ENCODE measurements at regions not wholly inside any gene's neighbourhood (a gene's known extent, or its start where the extent isn't known, plus 50 kb on each side); places are given as distances from the start of the nearest gene placed in this dataset.
"Not testable (repeated sequence)": the region's sequence is repeated elsewhere in the genome, so short reads cannot be mapped to it uniquely, and the experiment has no call there.

DNA sequence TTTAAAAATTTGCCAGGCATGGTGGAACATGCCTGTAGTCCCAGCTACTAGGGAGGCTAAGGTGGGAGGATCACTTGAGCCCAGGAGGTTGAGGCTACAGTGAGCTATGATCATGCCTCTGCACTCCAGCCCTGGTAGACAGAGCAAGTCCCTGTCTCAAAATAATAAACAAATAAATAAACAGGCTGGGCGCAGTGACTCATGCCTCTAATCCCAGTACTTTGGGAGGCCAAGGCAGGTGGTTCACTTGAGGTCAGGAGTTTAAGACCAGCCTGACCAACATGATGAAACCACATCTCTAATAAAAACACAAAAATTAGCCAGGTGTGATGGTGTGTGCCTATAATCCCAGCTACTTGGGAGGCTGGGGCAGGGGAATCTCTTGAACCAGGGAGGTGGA is 183.0 kb downstream of the SKIDA1 start:
- TF ChIP-seq CTCF (IDR thresholded peaks at IDR 0.05 in 2 of 3, conservative IDR thresholded peaks at IDR 0.05 in 1 of 3; ENCODE audit: control insufficient read depth in 2 of 3, extremely low read depth in 1 of 3, insufficient read depth in 1 of 3, low read depth in 3 of 3, low read length in 3 of 3); CEBPB (IDR thresholded peaks at IDR 0.05; ENCODE audit: borderline replicate concordance in 1 of 2, low read depth in 2 of 2, low read length in 2 of 2); EP300 (IDR thresholded peaks at IDR 0.05; ENCODE audit: borderline replicate concordance in 1 of 2, control insufficient read depth in 1 of 2, low read depth in 2 of 2, low read length in 2 of 2); ZZZ3 (IDR thresholded peaks at IDR 0.05; ENCODE audit: control insufficient read depth, insufficient read length, low read depth); STAT3 (IDR thresholded peaks at IDR 0.05; ENCODE audit: low read depth, low read length); POLR2A (IDR thresholded peaks at IDR 0.05; ENCODE audit: low read depth, low read length); SIN3A (IDR thresholded peaks at IDR 0.05; ENCODE audit: low read depth, low read length); ZBTB40 (IDR thresholded peaks at IDR 0.05; ENCODE audit: borderline replicate concordance); RCOR1 (conservative IDR thresholded peaks at IDR 0.05; ENCODE audit: low read depth, low read length); BHLHE40 (IDR thresholded peaks at IDR 0.05; ENCODE audit: borderline replicate concordance in 1 of 2, low read depth in 2 of 2, low read length in 1 of 2); CREB1 (IDR thresholded peaks at IDR 0.05; ENCODE audit: low read depth): not testable (repeated sequence)
